ENCODE measurements at regions not wholly inside any gene's neighbourhood (a gene's known extent, or its start where the extent isn't known, plus 50 kb on each side); places are given as distances from the start of the nearest gene placed in this dataset.

GRCh38 chr21:41110161-41110560 is 57.8 kb upstream of the BACE2 start:
- TF ChIP-seq CTCF (IDR thresholded peaks at IDR 0.05; ENCODE audit: borderline replicate concordance, control extremely low read depth, extremely low read depth, insufficient read depth, missing control alignments): no peak
- in situ Hi-C loops (cut with MboI; ENCODE audit: low sequenced_read_pairs, unreplicated experiment): no loop called here
- no peak for DNase-seq (ENCODE audit: low spot score)

- no peak for TF ChIP-seq CTCF (IDR thresholded peaks at IDR 0.05; ENCODE audit: borderline replicate concordance, control extremely low read depth, extremely low read depth, insufficient read depth, missing control alignments)
- no peak for DNase-seq (ENCODE audit: low spot score)
- in situ Hi-C loops (cut with MboI; ENCODE audit: low sequenced_read_pairs, unreplicated experiment): no loop called here
These were observed 57.3 kb upstream of the BACE2 start for GRCh38 chr21:41110664-41111063.

GRCh38 chr21:41111681-41112080 is 56.3 kb upstream of the BACE2 start:
- in situ Hi-C loops (cut with MboI; ENCODE audit: low sequenced_read_pairs, unreplicated experiment): no loop called here
- TF ChIP-seq CTCF (IDR thresholded peaks at IDR 0.05; ENCODE audit: borderline replicate concordance, control extremely low read depth, extremely low read depth, insufficient read depth, missing control alignments): no peak
- no peak for DNase-seq (ENCODE audit: low spot score)

- in situ Hi-C loops (cut with MboI; ENCODE audit: low sequenced_read_pairs, unreplicated experiment): no loop called here
- TF ChIP-seq CTCF (IDR thresholded peaks at IDR 0.05; ENCODE audit: borderline replicate concordance, control extremely low read depth, extremely low read depth, insufficient read depth, missing control alignments): no peak
- no peak for DNase-seq (ENCODE audit: low spot score)
These were observed 54.9 kb upstream of the BACE2 start for GRCh38 chr21:41112740-41113692.

- TF ChIP-seq CTCF (IDR thresholded peaks at IDR 0.05; ENCODE audit: borderline replicate concordance, control extremely low read depth, extremely low read depth, insufficient read depth, missing control alignments): no peak
- in situ Hi-C loops (cut with MboI; ENCODE audit: low sequenced_read_pairs, unreplicated experiment): no loop called here
- DNase-seq (ENCODE audit: low spot score): no peak
These were observed 52.1 kb upstream of the BACE2 start for GRCh38 chr21:41115851-41116250.

Data from GM13976 (cell line).